Small intestine (tissue), 7 donors: ENCODE measurements at regions not wholly inside any gene's neighbourhood (a gene's known extent, or its start where the extent isn't known, plus 50 kb on each side); places are given as distances from the start of the nearest gene placed in this dataset.
"Not testable (repeated sequence)": the region's sequence is repeated elsewhere in the genome, so short reads cannot be mapped to it uniquely, and the experiment has no call there.

ENCODE experiments used
- DNase-seq, 2 donors: peaks; one replicate each; pipeline versions ENCODE4 v3.0.0 to v3.0.0-alpha.2; 2013
- FAIRE-seq: peaks from 2 replicates; lab custom pipeline; 2012; peaks lifted over from hg19 to GRCh38; lab: Jason Lieb, UNC
- H3K27ac ChIP-seq, 3 donors: one replicate each; pipeline ENCODE4 v1.5.1; 2013; ENCODE audit warnings: low read length in 2 of 3, mild to moderate bottlenecking in 2 of 3, control low read depth in 1 of 3, inconsistent platforms in 1 of 3, low read depth in 1 of 3, moderate library complexity in 1 of 3
- H3K27me3 ChIP-seq, 3 donors: one replicate each; pipeline ENCODE4 v1.6.1; 2013; ENCODE audit warnings: low read length in 3 of 3, inconsistent platforms in 1 of 3; ENCODE audit not compliant: control insufficient read depth in 3 of 3, insufficient read depth in 3 of 3
- H3K36me3 ChIP-seq, 3 donors: one replicate each; pipeline ENCODE4 v1.6.1; 2013; ENCODE audit warnings: low read length in 3 of 3, inconsistent platforms in 1 of 3, low read depth in 1 of 3, mild to moderate bottlenecking in 1 of 3, moderate library complexity in 1 of 3; ENCODE audit not compliant: control insufficient read depth in 3 of 3, insufficient read depth in 2 of 3
- H3K4me1 ChIP-seq, 3 donors: one replicate each; pipeline ENCODE4 v1.6.1; 2013; ENCODE audit warnings: low read length in 2 of 3, inconsistent platforms in 1 of 3, low read depth in 1 of 3, mild to moderate bottlenecking in 1 of 3, moderate library complexity in 1 of 3; ENCODE audit not compliant: control insufficient read depth in 3 of 3, insufficient read depth in 2 of 3
- H3K4me3 ChIP-seq, 3 donors: one replicate each; pipeline ENCODE4 v1.5.1; 2013; ENCODE audit warnings: low read length in 3 of 3, control low read depth in 1 of 3, inconsistent platforms in 1 of 3, low read depth in 1 of 3, mild to moderate bottlenecking in 1 of 3, moderate library complexity in 1 of 3
- H3K9me3 ChIP-seq, 2 donors: one replicate each; pipeline ENCODE4 v1.6.1; 2013; ENCODE audit warnings: low read depth in 1 of 2, low read length in 1 of 2; ENCODE audit not compliant: control insufficient read depth in 2 of 2, insufficient read depth in 1 of 2
- WGBS, 3 donors: extraction: QIAGEN DNeasy Blood & Tissue Kit; methylation state at CpG; one replicate each; pipeline ENCODE4 v1.1.7; 2013; 5-methylcytosine and 5-hydroxymethylcytosine counted together
- donor health status: healthy with polysubstance abuse.
- donor health status: control.
- donor health status: control.
- donor health status: Bipolar disorder and iron deficiency.
- donor health status: healthy.

DNA sequence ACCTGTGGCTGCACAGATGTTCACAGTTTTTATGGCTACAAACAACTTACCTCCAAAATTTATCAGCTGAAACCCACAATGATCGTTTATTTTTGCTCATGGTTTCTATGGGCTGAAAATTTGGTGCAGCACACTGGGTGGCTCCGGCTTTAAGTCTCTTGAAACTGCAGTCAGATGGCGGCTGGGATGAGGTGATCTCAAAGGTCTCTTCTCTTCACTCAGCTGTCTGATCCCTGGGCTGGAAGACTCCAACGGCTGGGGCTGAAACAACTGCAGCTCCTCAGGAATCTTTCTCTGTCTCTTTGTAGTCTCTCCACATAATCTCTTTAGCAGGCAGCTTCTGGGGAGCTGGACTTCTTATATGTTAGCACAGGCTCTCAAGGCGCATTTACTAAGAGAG is 117.3 kb upstream of the FAT3 start:
- H3K4me3 ChIP-seq: no peak overlapping the region
- no peaks in the 10 kb centered on the region for H3K27me3 ChIP-seq
- H3K4me1 ChIP-seq: no peaks in the 10 kb centered on the region
- no peak for DNase-seq
- WGBS, 3 donors: 70 to 75% (median 73%) methylated on average over 5 of the region's 5 CpGs
- H3K27ac ChIP-seq: no peak overlapping the region
- H3K36me3 ChIP-seq: no peaks in the 10 kb centered on the region
- peaks cover 0 to 1% of the 10 kb centered on the region in 2 donors for H3K9me3 ChIP-seq
- no peak for FAIRE-seq

DNA sequence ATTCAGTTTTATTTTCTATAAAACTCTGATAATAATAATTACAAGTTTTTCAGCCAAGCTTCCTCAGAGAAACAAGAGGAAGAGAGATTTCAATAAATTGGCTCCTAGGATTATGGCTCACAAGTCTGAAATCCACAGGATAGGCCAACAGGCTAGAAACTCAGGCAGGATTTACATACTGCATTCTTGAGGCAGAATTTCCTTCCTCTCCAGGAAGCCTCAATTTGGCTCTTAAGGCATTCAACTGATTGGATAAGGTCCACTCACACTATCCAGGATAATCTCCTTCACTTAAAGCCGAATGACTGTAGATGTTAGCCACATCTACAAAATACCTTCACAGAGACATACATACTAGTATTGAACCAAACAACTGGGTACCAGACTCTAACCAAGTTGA is 120.3 kb upstream of the FAT3 start:
- DNase-seq (no peak), FAIRE-seq (no peak)
- Histone ChIP-seq H3K9me3 (no peaks in the 10 kb centered on the region), H3K27ac (no peak overlapping the region), H3K36me3 (no peaks in the 10 kb centered on the region), H3K4me3 (no peak overlapping the region), H3K4me1 (no peaks in the 10 kb centered on the region), H3K27me3 (no peaks in the 10 kb centered on the region)
- WGBS, 3 donors: 85 to 90% (median 86%) methylated on average over 1 of the region's 1 CpG

DNA sequence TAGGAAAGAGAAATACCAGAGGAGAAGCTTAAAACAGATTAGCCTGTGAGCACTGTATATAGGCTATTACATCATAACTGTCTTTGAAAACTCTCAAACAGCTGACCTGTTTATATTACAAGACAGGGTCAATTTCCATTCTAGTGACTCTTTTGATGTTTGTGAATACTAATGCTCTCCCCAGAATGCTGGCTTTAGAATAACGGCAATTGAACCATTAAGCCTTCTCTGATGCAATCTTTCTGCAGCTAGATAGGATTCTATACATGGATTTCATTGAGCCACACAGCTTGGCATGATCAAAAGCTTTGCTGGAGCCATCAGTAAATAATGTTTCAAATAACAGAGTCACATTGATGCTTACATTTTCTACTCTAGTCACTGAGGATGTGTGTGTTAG is 122.7 kb upstream of the FAT3 start:
- H3K27me3 ChIP-seq: no peaks in the 10 kb centered on the region

DNA sequence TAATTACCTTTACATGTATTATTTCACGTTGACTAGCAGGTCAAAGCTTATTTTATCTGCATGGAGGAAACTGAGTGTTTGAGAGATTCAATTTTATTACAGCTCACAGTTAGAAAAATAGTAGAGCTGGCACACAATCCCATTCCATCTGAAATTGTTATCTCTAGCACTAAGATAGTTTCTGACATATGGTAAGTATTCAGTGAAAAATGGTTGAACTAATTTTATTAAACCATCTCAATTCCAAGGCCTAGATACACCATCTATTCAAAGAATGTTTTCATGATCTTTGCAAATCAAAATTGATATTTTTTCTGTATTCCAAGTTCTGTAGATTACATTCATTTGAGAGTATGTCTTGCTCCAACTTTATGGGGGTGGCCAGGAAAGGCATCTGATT is 125.4 kb upstream of the FAT3 start:
- Histone ChIP-seq H3K9me3 (no peaks in the 10 kb centered on the region), H3K27me3 (no peaks in the 10 kb centered on the region), H3K27ac (no peak overlapping the region), H3K36me3 (no peaks in the 10 kb centered on the region), H3K4me3 (no peak overlapping the region), H3K4me1 (no peaks in the 10 kb centered on the region)
- DNase-seq: no peak
- FAIRE-seq: no peak
- WGBS, 3 donors: 58 to 67% (median 58%) methylated on average over 1 of the region's 1 CpG

More for the DNA sequence above, 122.7 kb upstream of the FAT3 start:
- no peak overlapping the region for H3K4me3 ChIP-seq
- H3K27ac ChIP-seq: no peak overlapping the region
- WGBS, 3 donors: 26 to 44% (median 36%) methylated on average over 1 of the region's 1 CpG
- H3K4me1 ChIP-seq: no peaks in the 10 kb centered on the region
- no peaks in the 10 kb centered on the region for H3K9me3 ChIP-seq
- DNase-seq: no peak
- no peaks in the 10 kb centered on the region for H3K36me3 ChIP-seq
- FAIRE-seq: no peak

DNA sequence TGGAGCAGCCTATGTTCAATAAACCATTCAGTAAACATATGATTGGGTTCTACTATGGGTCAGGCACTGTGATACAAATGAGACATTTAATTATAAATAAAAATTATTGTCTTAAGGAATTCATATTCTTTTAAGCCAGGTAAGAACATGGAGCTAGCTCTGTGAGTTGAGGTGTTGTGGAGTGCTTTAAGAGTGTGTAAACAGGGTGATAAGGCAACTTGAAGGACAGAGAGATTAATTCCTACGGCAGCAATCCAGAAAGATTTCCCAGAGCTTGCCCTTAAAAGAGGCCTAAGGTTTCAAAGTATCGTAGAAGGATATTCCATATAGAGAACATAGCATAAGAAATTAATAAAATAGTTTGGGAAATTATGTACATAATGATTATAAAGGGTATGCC is 126.4 kb upstream of the FAT3 start:
- DNase-seq: no peak
- no peaks in the 10 kb centered on the region for H3K27me3 ChIP-seq
- H3K36me3 ChIP-seq: no peaks in the 10 kb centered on the region
- no peak overlapping the region for H3K27ac ChIP-seq
- no peak overlapping the region for H3K4me3 ChIP-seq
- H3K4me1 ChIP-seq: no peaks in the 10 kb centered on the region
- no peak for FAIRE-seq
- no peaks in the 10 kb centered on the region for H3K9me3 ChIP-seq
- 64 to 75% (median 71%) methylated on average over 2 of the region's 2 CpGs for WGBS, 3 donors

DNA sequence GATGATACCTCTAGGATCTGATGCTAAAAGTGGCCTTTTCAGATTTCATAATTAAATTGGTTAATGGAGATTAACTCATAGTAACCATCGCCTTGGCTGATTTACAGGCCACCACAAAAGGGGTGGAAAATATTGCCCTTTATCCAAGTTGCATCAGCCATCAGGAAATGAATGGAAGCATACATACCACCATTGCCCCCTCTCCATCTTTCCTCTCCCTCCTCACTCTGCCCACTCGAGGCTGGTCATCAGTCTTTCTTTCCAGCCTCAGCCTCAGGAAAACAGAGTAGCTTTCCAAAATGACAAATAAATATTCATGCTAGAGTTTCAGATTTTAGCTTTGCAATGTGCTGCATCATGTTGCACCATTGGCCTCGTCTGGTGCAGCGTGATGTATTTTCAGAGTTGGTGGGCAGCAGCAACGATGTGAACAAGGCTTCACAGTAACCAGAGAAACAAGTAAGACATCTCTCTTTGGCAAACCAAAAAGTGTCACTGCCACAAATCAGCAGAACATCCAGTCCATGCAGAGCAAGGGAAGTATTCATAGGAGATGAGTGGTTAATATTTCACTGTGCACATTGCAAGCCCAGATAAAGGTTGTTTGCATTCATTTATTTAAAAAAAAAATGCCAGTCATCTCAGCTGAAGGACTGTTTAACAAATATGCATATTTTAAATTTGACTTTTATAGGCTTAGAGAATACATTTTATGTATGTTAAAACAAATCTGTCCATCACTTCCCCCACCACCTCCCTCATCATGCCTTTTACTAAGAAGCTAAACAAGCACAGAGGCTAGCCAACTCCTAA is 136.7 kb upstream of the FAT3 start:
- no peak overlapping the region for H3K4me3 ChIP-seq
- DNase-seq: no peak
- no peaks in the 10 kb centered on the region for H3K4me1 ChIP-seq
- FAIRE-seq: no peak
- no peaks in the 10 kb centered on the region for H3K36me3 ChIP-seq
- no peak overlapping the region for H3K27ac ChIP-seq
- WGBS, 3 donors: 53 to 69% (median 61%) methylated on average over 5 of the region's 5 CpGs
- no peaks in the 10 kb centered on the region for H3K27me3 ChIP-seq
- H3K9me3 ChIP-seq: no peaks in the 10 kb centered on the region

DNA sequence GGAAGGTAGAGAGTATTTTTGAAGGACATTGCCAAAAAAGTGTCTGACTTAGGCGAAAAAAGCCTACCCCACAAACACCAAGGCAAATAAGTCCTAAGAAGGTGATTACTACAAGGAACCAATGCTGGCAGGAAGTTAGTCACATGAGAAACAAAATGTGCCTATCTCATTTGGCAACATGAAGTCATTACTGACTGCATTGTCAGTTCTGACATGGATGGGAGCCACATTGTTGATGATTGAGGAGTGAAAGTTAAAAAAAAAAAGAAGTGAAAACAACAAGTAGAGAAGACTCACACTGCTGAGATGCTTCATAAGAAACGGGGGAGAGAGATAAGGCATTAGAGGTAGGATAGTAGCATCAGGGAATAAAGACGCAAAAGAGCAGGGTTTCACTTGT is 141.5 kb upstream of the FAT3 start:
- Histone ChIP-seq H3K27me3 (no peaks in the 10 kb centered on the region), H3K4me3 (no peak overlapping the region), H3K36me3 (no peaks in the 10 kb centered on the region), H3K9me3 (no peaks in the 10 kb centered on the region), H3K4me1 (no peaks in the 10 kb centered on the region), H3K27ac (no peak overlapping the region)
- 61 to 66% (median 65%) methylated on average over 3 of the region's 3 CpGs for WGBS, 3 donors
- no peak for DNase-seq
- no peak for FAIRE-seq

DNA sequence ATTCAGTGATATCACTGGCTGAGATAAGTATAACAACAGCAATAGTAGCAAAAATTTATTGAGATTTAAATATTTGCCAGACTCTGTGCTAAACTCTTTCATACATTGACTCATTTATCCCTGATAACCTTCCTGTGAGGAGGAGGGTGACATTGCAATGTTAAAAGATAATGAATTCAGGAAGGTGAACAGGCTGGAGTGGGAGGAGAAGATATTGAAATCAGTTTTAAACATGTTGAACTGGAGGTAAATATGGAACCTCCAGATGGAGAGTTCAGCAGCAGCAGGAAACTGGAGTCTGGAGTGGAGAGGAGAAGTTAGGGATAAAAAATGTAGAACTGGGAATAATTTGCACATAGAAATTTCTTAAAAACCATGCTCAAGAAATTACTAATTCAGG is 142.0 kb upstream of the FAT3 start:
- no peaks in the 10 kb centered on the region for H3K36me3 ChIP-seq
- DNase-seq (no peak), FAIRE-seq (no peak)
- H3K27ac ChIP-seq: no peak overlapping the region
- no peaks in the 10 kb centered on the region for H3K9me3 ChIP-seq
- no peaks in the 10 kb centered on the region for H3K27me3 ChIP-seq
- no peak overlapping the region for H3K4me3 ChIP-seq
- no peaks in the 10 kb centered on the region for H3K4me1 ChIP-seq

DNA sequence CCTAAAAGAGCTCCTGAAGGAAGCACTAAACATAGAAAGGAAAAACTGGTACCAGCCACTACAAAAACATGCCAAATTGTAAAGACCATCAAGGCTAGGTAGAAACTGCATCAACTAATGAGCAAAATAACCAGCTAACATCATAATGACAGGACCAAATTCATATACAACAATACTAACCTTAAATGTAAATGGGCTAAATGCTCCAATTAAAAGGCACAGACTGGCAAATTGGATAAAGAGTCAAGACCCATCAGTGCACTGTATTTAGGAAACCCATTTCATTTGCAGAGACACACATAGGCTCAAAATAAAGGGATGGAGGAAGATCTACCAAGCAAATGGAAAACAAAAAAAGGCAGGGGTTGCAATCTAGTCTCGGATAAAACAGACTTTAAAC is 150.1 kb upstream of the FAT3 start:
- H3K27ac ChIP-seq: not testable (repeated sequence)

More for the DNA sequence above, 150.1 kb upstream of the FAT3 start:
- not testable (repeated sequence) for H3K27me3 ChIP-seq, H3K4me3 ChIP-seq, DNase-seq, H3K36me3 ChIP-seq, H3K4me1 ChIP-seq, FAIRE-seq, H3K9me3 ChIP-seq
- 75 to 92% (median 91%) methylated on average over 1 of the region's 1 CpG for WGBS, 3 donors
